Heart left ventricle (tissue), 16 donors: ENCODE measurements at regions not wholly inside any gene's neighbourhood (a gene's known extent, or its start where the extent isn't known, plus 50 kb on each side); places are given as distances from the start of the nearest gene placed in this dataset.
A peak's percentile ranks its signal among the peaks of the same experiment; 100 is the strongest.

Source experiments
- ATAC-seq, 4 donors: fragments of 200-7000 bp; cut with Tn5 transposase; one replicate each; pipeline ENCODE4 v1.9.1; 2020 to 2022; ENCODE audit warnings: moderate library complexity in 4 of 4, mild to moderate bottlenecking in 3 of 4, moderate number of reproducible peaks in 1 of 4
- DNase-seq, 5 donors: peaks; one replicate each; pipeline ENCODE4 v3.0.0-alpha.2; 2020
- H3K27ac ChIP-seq, 12 donors: fragments of 200-600 bp; sonication (generic) in 4 of 12; one replicate each; pipeline versions ENCODE4 v1.5.0 to v1.8.0; 2016 to 2022; ENCODE audit warnings: mild to moderate bottlenecking in 2 of 12
- H3K27me3 ChIP-seq, 9 donors: fragments of 200-600 bp; sonication (generic) in 2 of 9; one replicate each; pipeline versions ENCODE4 v1.5.1 to v1.8.0; 2016 to 2022; ENCODE audit warnings: mild to moderate bottlenecking in 3 of 9
- H3K36me3 ChIP-seq, 9 donors: fragments of 200-600 bp; sonication (generic) in 2 of 9; one replicate each; pipeline versions ENCODE4 v1.5.0 to v1.8.0; 2018 to 2022; ENCODE audit warnings: mild to moderate bottlenecking in 2 of 9
- H3K4me1 ChIP-seq, 12 donors: fragments of 200-600 bp; sonication (generic) in 4 of 12; one replicate each; pipeline versions ENCODE4 v1.5.0 to v1.8.0; 2016 to 2022; ENCODE audit warnings: mild to moderate bottlenecking in 3 of 12
- H3K4me3 ChIP-seq, 12 donors: fragments of 200-600 bp; sonication (generic) in 4 of 12; one replicate each; pipeline versions ENCODE4 v1.5.0 to v1.8.0; 2017 to 2022; ENCODE audit warnings: mild to moderate bottlenecking in 9 of 12, moderate library complexity in 4 of 12
- H3K9me3 ChIP-seq, 12 donors: fragments of 200-600 bp; sonication (generic) in 4 of 12; one replicate each; pipeline versions ENCODE4 v1.5.0 to v1.8.0; 2016 to 2022; ENCODE audit warnings: mild to moderate bottlenecking in 1 of 12
- POLR2A ChIP-seq, 2 donors: fragments of 450-650 bp; IDR thresholded peaks; one replicate each; pipeline ENCODE4 v1.6.1; 2017; ENCODE audit warnings: antibody characterized with exemption in 2 of 2, mild to moderate bottlenecking in 2 of 2, moderate library complexity in 2 of 2
- WGBS, 4 donors: extraction: QIAGEN DNeasy Blood & Tissue Kit in 2 of 4; methylation state at CpG; one replicate each; pipeline versions ENCODE4 v1.1.5 to v1.1.7; 2013 to 2018; 5-methylcytosine and 5-hydroxymethylcytosine counted together
- intact Hi-C, 10 donors: fragments of 100-400 bp; cut with DNase I; formaldehyde crosslinking; loops; one replicate each; pipeline versions ENCODE4 v1.11.1 to v1.14.2; 2022
- TF ChIP-seq, protein P1 (sequence below), 12 donors: fragments of 200-600 bp; sonication (generic) in 4 of 12; IDR thresholded peaks; one replicate each; pipeline versions ENCODE4 v1.5.0 to v1.8.0; 2018 to 2022; ENCODE audit warnings: antibody characterized with exemption in 12 of 12, mild to moderate bottlenecking in 5 of 12
- donor health status: ischemic (EF 13 %, LVEDD 7.1; RV severe dilation, severe dysfunction).
- donor health status: healthy with polysubstance abuse.
- donor health status: DM: no; HTN: yes; CAD: no.
- donor health status: DM: no; HTN: no; CAD: no.
- donor health status: ischemic (EF 25% LVEDD 6.9; RV normal size, moderate dysfunction).
- donor health status: ischemic (EF 25% LVEDD 5.7; RV mildly dilated, moderate dysfunction).
- donor health status: healthy.
- donor health status: DM: yes; HTN: yes; CAD: no.
- donor health status: ischemic (EF 35%, LVEDD 5.7; RV mildly dilated, moderate dysfunction).
- donor health status: nonischemic (EF 11% LVEDD 7.7; RV severe dilation, severe dysfunction).
- donor health status: DM: yes; HTN: yes; CAD: no.
- donor health status: PGD.
- donor health status: ischemic (EF 29% LVEDD 5.4; RV normal size, mild dysfunction).
- donor health status: nonischemic (EF 23%, LVEDD 6.1; RV moderate dilation, normal function).

DNA sequence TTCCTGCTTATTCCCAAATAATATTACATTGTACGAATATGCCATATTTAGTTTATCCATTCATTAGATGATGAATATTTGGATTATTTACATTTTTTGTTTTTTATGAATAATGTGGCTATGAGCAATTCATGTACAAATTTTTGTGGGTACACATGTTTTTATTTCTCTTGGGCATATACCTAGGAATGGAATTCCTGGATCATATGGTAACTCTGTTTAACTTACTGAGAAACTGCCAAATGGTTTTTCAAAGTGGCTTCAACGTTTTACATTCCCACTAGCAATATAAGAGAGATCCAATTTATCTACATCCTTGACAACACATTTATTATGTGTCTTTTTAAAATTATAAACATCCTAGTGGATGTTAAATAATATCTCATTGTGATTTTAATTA, 362.0 kb upstream of the TMCO5A start:
- Histone ChIP-seq H3K27me3 (no peaks in the 10 kb centered on the region), H3K4me3 (no peak overlapping the region), H3K9me3 (no peaks in the 10 kb centered on the region), H3K4me1 (no peaks in the 10 kb centered on the region), H3K36me3 (no peaks in the 10 kb centered on the region), H3K27ac (no peak overlapping the region)
- ATAC-seq (no peak), DNase-seq (no peak)
- WGBS, 4 donors = 35 to 67% (median 42%) methylated on average over 2 of the region's 2 CpGs
- intact Hi-C loops = no loop called here
- no peak for TF ChIP-seq POLR2A (IDR thresholded peaks at IDR 0.05)
- TF ChIP-seq, protein P1, sequence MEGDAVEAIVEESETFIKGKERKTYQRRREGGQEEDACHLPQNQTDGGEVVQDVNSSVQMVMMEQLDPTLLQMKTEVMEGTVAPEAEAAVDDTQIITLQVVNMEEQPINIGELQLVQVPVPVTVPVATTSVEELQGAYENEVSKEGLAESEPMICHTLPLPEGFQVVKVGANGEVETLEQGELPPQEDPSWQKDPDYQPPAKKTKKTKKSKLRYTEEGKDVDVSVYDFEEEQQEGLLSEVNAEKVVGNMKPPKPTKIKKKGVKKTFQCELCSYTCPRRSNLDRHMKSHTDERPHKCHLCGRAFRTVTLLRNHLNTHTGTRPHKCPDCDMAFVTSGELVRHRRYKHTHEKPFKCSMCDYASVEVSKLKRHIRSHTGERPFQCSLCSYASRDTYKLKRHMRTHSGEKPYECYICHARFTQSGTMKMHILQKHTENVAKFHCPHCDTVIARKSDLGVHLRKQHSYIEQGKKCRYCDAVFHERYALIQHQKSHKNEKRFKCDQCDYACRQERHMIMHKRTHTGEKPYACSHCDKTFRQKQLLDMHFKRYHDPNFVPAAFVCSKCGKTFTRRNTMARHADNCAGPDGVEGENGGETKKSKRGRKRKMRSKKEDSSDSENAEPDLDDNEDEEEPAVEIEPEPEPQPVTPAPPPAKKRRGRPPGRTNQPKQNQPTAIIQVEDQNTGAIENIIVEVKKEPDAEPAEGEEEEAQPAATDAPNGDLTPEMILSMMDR (IDR thresholded peaks at IDR 0.05) = no peak

DNA sequence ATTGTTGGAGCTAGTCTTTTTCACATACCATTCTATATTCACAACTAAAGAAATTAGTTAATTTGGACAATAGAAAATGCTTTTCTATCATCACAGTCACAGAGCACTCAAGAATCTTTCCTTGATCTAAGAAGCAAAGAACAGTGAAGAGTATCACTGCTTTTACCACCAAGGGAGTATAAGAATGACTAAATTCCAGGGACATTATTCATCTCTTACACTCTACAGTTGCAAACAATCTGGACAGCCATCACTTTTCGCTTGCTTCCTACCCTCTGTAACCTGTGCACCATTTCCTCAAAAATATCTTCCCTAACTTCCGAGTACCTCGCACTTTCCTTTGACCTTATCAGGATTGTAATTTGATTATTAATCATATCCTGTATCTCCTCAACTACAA, 359.5 kb upstream of the TMCO5A start:
- H3K27ac ChIP-seq = no peak overlapping the region
- TF ChIP-seq POLR2A (IDR thresholded peaks at IDR 0.05) = no peak
- TF ChIP-seq, protein P1 (IDR thresholded peaks at IDR 0.05) = no peak
- ATAC-seq = no peak
- no peaks in the 10 kb centered on the region for H3K4me1 ChIP-seq
- intact Hi-C loops = no loop called here
- 47 to 69% (median 64%) methylated on average over 3 of the region's 3 CpGs for WGBS, 4 donors
- H3K27me3 ChIP-seq = no peaks in the 10 kb centered on the region
- H3K4me3 ChIP-seq = no peak overlapping the region
- no peaks in the 10 kb centered on the region for H3K9me3 ChIP-seq
- H3K36me3 ChIP-seq = no peaks in the 10 kb centered on the region
- no peak for DNase-seq

DNA sequence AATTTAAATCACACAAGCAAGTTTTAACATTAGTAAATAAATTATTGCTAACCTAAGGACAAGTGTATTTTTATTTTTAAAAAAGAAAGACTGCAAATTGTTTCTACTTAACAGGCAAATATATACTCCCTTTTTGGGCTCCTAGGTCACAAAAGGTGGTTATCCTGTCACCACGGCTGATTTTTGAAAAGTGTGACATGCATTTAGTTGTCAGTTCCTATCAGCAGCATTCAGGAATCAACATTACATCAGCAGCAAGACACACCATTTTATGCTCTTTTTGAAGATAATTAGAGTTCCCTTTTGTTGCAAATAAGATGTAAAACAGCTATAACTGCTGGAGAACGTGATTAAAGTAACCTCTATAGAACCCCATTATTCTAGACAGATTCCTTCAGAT, 357.5 kb upstream of the TMCO5A start:
- H3K36me3 ChIP-seq = no peaks in the 10 kb centered on the region

DNA sequence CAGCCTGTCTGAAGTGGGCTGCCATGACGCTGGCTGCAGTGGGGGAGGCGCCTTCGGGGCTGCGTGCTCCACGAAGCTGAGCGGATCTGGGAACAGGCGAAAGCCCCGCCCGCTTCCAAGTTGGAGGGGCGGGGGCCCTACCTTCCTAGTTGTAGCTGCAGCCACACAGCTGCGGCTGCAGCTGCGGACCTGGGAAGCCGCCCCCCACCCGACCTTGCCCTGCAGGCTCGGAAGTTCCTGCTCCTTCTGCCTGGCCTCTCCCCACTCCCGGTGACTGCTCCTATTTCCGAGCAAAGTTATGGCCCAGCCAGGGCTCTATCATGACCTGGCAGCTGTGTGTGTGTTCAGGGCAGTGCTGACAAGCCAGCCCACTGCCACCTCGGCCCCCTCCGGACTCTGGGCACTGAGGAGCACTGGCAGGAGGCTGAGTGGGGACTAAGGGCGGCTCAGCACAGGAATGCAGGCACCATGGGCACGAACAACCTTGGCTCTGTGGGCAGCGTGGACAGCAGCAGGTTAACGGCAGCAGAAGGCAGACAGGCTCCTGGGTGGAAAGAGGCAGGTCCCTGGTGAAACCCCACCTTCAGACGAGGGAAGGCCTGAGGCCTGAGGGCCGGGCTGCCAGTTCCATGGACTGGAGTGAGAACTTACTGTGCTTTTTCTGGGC, 352.4 kb upstream of the TMCO5A start:
- DNase-seq = peak in 1 of 5 donors; percentile 51
- H3K9me3 ChIP-seq = peaks cover 0 to 20% (median 10%) of the 10 kb centered on the region in 12 donors
- TF ChIP-seq, protein P1 (IDR thresholded peaks at IDR 0.05) = no peak
- no peak for TF ChIP-seq POLR2A (IDR thresholded peaks at IDR 0.05)
- no peaks in the 10 kb centered on the region for H3K4me1 ChIP-seq
- H3K4me3 ChIP-seq = no peak overlapping the region
- no peak for ATAC-seq
- H3K27ac ChIP-seq = no peak overlapping the region
- 91 to 94% (median 93%) methylated on average over 11 to 25 of the region's 25 CpGs for WGBS, 4 donors
- intact Hi-C loops = no loop called here
- no peaks in the 10 kb centered on the region for H3K27me3 ChIP-seq
- H3K36me3 ChIP-seq = no peaks in the 10 kb centered on the region

More for the DNA sequence above, 357.5 kb upstream of the TMCO5A start:
- H3K27me3 ChIP-seq = no peaks in the 10 kb centered on the region
- WGBS, 4 donors = 61 to 69% (median 65%) methylated on average over 2 of the region's 2 CpGs
- no peak for TF ChIP-seq POLR2A (IDR thresholded peaks at IDR 0.05)
- TF ChIP-seq, protein P1 (IDR thresholded peaks at IDR 0.05) = no peak
- peaks cover 0 to 7% (median 0%) of the 10 kb centered on the region in 12 donors for H3K9me3 ChIP-seq
- H3K27ac ChIP-seq = no peak overlapping the region
- DNase-seq = no peak
- ATAC-seq = no peak
- H3K4me3 ChIP-seq = no peak overlapping the region
- no peaks in the 10 kb centered on the region for H3K4me1 ChIP-seq
- intact Hi-C loops = no loop called here
